ENCODE measurements at regions not wholly inside any gene's neighbourhood (a gene's known extent, or its start where the extent isn't known, plus 50 kb on each side); places are given as distances from the start of the nearest gene placed in this dataset.

DNA sequence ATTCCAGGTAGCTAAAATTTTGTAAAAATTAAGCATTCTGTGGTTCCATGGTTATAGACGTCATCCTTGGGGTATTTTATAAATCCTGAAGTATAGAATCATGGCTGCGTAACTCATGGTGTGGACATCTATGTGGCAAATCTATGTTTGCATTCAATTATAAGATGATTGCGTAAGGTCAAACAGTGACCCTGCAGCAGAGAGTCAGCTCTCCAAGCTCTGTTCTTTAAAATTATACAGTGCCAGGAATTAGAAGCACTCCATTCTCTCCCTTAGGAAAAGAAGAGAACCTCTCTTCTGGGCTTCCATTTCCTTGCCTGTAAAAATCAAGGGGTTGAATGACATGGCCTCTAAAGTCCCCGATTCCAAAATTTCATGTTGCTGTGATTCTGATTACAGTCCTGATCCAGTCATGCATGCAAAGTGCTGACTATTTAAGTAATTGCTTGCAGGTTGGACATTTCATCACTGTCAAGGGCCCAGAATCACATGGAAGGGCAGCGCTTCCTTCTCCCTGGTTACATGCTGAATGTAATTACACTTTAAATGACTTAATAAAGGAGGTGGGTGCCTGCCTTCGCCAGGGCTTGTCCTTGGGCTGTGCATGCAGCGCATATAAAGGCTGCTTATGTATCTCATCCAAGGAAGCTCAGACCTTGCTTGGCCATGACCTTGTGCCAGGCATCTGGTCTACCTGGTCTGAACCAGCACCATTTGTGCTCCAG, 550.7 kb downstream of the TYW1 start:
- Histone ChIP-seq H3K4me3 (ENCODE audit: low read depth, low read length) (no peak overlapping the region), H3K27me3 (replicated peaks) (no peaks in the 10 kb centered on the region), H3K27ac (no peak overlapping the region), H3K36me3 (replicated peaks) (no peaks in the 10 kb centered on the region)
- no peak for DNase-seq
- TF ChIP-seq, protein P1, sequence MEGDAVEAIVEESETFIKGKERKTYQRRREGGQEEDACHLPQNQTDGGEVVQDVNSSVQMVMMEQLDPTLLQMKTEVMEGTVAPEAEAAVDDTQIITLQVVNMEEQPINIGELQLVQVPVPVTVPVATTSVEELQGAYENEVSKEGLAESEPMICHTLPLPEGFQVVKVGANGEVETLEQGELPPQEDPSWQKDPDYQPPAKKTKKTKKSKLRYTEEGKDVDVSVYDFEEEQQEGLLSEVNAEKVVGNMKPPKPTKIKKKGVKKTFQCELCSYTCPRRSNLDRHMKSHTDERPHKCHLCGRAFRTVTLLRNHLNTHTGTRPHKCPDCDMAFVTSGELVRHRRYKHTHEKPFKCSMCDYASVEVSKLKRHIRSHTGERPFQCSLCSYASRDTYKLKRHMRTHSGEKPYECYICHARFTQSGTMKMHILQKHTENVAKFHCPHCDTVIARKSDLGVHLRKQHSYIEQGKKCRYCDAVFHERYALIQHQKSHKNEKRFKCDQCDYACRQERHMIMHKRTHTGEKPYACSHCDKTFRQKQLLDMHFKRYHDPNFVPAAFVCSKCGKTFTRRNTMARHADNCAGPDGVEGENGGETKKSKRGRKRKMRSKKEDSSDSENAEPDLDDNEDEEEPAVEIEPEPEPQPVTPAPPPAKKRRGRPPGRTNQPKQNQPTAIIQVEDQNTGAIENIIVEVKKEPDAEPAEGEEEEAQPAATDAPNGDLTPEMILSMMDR (IDR thresholded peaks at IDR 0.05; ENCODE audit: low read depth, low read length, missing control alignments) = no peak
- in situ Hi-C loops (cut with HindIII; ENCODE audit: low pct_ligation_motif_present, low sequenced_read_pairs) = no loop called here

- no peaks in the 10 kb centered on the region for H3K27me3 ChIP-seq (replicated peaks)
- TF ChIP-seq, protein P1 (IDR thresholded peaks at IDR 0.05; ENCODE audit: low read depth, low read length, missing control alignments) = no peak
- in situ Hi-C loops (cut with HindIII; ENCODE audit: low pct_ligation_motif_present, low sequenced_read_pairs) = no loop called here
- H3K4me3 ChIP-seq (ENCODE audit: low read depth, low read length) = no peak overlapping the region
- DNase-seq = no peak
- no peak overlapping the region for H3K27ac ChIP-seq
- no peaks in the 10 kb centered on the region for H3K36me3 ChIP-seq (replicated peaks)
These were observed 552.5 kb downstream of the TYW1 start for GRCh38 chr7:67549126-67549525.

DNA sequence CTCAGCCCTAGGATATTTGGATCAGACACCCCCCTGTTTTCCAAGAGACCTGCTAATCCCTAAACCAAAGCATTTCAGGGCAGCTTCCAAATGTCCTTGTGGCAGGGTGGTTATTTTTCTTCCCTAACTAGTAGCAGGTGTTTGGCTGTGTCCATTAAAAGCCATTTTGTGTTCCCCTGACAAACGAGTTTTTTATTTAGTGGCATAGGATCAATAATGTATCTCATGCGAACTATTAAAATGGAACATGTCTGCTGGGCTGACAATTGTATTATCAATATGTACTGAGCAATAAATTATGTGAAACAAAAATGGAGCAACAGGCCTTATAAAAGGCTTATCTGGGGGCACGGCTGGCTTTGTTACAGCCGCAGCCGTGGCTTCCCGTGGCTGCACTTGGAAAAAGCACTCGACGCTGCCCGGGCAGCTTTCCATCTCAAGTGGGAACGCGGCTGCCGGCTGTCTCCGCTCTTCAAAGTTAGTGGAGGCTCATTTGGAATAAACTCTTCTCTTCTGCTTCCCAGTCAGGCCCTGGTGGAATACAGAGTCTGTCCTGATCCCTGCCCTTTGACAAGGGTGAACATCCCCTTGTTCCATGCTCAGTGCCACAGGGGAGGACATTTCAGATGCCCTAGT, 554.3 kb downstream of the TYW1 start:
- Histone ChIP-seq H3K27me3 (replicated peaks) (no peaks in the 10 kb centered on the region), H3K27ac (no peak overlapping the region), H3K36me3 (replicated peaks) (no peaks in the 10 kb centered on the region), H3K4me3 (ENCODE audit: low read depth, low read length) (no peak overlapping the region)
- no peak for DNase-seq
- in situ Hi-C loops (cut with HindIII; ENCODE audit: low pct_ligation_motif_present, low sequenced_read_pairs) = no loop called here
- TF ChIP-seq, protein P1 (IDR thresholded peaks at IDR 0.05; ENCODE audit: low read depth, low read length, missing control alignments) = no peak

- H3K27me3 ChIP-seq (replicated peaks) = no peaks in the 10 kb centered on the region
- H3K27ac ChIP-seq = no peak overlapping the region
- no peaks in the 10 kb centered on the region for H3K36me3 ChIP-seq (replicated peaks)
- no peak for DNase-seq
- TF ChIP-seq, protein P1 (IDR thresholded peaks at IDR 0.05; ENCODE audit: low read depth, low read length, missing control alignments) = no peak
- no peak overlapping the region for H3K4me3 ChIP-seq (ENCODE audit: low read depth, low read length)
- in situ Hi-C loops (cut with HindIII; ENCODE audit: low pct_ligation_motif_present, low sequenced_read_pairs) = no loop called here
These were observed 556.1 kb downstream of the TYW1 start for GRCh38 chr7:67552738-67553137.

DNA sequence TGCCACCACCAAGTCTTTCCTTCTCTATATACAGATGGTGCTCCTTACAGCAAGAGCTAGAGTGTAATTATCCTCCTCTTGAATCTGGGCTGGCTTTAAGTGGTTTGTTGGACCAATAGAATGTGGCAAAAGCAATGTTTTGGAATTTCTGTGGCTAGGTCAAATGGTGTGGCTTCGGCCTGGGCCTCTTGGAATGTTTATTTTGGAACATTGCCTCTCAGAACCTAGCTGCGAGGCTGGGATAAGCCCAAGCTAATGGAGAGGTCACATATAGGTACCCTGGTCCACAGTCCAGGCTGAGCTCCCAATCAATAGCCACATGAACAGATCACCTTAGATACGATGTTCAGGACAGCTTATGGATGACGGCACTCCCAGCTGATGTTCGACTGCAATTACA, 556.7 kb downstream of the TYW1 start:
- Histone ChIP-seq H3K27me3 (replicated peaks) (no peaks in the 10 kb centered on the region), H3K4me3 (ENCODE audit: low read depth, low read length) (no peak overlapping the region), H3K27ac (no peak overlapping the region), H3K36me3 (replicated peaks) (no peaks in the 10 kb centered on the region)
- in situ Hi-C loops (cut with HindIII; ENCODE audit: low pct_ligation_motif_present, low sequenced_read_pairs) = no loop called here
- TF ChIP-seq, protein P1 (IDR thresholded peaks at IDR 0.05; ENCODE audit: low read depth, low read length, missing control alignments) = no peak
- no peak for DNase-seq
